HG03442 (cell line): ENCODE measurements at regions not wholly inside any gene's neighbourhood (a gene's known extent, or its start where the extent isn't known, plus 50 kb on each side); places are given as distances from the start of the nearest gene placed in this dataset.
"Not testable (repeated sequence)": the region's sequence is repeated elsewhere in the genome, so short reads cannot be mapped to it uniquely, and the experiment has no call there.

Source experiments
- ATAC-seq: cut with Tn5 transposase; IDR thresholded peaks from one replicate; pipeline ENCODE4 v1.9.1; 2021; ENCODE audit warnings: mild to moderate bottlenecking, moderate library complexity; ENCODE audit not compliant: unreplicated experiment

DNA sequence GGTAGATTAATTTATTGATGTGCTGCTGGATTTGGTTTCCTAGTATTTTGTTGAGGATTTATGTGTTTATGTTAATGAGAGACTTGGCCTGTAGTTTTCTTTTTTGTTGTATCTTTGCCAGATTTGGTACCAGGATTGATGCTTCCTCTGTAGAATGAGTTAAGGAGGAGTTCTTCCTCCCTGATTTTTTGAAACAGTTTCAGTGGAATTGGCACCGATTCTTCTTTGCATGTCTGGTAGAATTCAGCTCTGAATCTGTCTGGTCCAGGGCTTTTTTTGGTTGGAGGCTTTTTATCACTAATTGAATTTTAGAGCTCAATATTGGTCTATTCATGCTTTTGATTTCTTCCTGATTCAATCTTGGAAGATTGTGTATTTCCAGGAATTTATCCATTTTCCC, 174.0 kb upstream of the NDST4 start:
- ATAC-seq: no peak

DNA sequence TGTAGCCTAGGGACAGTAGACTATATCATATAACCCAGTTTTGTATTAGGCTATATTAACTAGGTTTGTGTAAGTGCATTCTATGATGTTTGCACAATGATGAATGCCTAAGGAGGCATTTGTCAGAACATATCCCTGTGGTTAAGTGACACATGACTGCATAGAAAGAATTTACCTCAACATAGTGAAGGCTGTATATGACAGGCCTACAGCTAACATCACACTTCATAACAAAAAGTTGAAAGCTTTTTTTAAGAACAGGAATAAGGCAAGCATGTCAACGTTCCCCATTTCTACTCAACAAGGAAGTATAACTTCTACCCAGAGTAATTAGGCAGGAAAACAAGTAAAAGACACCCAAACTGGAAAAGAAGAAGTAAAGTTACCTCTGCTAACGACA, 165.9 kb upstream of the NDST4 start:
- peak; percentile 60 for ATAC-seq

DNA sequence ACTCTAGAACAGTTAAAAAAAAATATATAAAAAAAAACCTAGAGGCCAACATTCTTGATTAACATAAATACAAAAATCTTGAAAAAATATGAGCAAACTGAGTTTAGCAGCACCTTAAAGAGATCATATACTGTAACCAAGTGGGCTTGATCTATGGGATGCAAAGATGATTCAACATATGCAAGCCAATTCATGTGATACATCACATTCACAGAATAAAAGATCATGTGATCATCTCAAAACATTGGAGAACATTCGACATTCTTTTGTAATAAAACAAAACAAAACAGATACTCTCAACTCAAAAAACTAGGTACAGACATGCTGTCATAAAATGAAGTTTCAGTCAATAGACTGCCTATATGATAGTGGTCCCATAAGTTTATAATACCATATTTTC, 165.4 kb upstream of the NDST4 start:
- no peak for ATAC-seq

DNA sequence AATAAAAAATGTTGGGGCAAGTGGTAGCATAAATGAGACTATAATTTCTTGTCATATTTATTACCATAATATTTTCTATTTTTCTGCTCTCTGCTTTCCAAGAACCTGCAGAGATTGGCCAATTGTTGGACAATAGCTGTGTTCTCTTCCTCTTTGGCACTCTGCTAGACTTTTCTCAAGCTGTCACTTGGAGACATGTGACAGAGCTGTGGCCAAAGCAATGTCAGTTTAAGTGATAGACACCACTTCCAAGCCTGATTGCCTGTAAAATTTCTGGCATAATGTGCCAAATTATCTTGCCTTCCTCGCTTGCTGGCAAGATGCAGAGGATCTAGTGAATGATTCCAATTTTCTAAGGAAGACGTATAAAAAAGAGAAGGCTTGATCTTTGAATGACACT, 162.2 kb upstream of the NDST4 start:
- no peak for ATAC-seq

- ATAC-seq: peak; percentile 64
These were observed 161.1 kb upstream of the NDST4 start for GRCh38 chr4:115274545-115274944.

DNA sequence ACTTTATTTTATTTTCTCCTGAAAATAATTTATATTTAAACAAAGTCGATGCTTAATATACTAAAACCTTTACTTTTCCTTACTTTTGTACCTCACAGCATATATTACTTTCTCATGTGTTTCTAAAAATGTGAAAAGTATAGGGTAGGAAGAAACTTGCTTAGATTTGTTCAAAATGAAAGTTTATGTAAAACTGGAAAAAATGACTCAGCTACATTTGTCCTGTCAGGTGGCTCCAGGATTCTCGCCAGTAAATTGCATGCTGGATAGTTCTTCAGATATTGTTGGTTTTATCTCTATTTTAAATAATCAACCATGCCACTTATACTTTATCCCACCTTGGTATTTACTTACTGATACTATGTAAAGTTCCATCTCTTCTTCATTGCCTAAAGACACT, 159.2 kb upstream of the NDST4 start:
- peak; percentile 36 for ATAC-seq

- ATAC-seq: peak; percentile 73
These were observed 158.8 kb upstream of the NDST4 start for GRCh38 chr4:115272185-115272584.

GRCh38 chr4:115260195-115260594, 146.8 kb upstream of the NDST4 start:
- ATAC-seq: no peak

DNA sequence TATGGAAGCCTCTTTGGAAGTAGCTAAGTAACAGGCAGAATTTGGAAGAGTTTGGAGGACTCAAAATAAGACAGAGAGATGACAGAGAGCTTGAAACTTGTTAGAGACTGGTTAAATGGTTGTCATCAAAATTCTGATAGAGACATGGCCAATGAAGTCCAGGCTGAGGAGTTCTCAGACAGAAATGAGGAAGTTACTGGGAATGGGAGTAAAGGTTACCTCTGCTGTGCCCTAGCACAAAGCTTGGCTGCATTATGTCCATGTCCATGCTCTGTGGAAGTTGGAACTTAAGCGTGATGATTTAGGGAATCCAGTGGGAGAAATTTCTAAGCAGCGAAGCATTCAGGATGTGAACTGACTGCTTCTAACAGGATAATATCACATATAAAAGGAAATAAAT, 146.2 kb upstream of the NDST4 start:
- no peak for ATAC-seq

DNA sequence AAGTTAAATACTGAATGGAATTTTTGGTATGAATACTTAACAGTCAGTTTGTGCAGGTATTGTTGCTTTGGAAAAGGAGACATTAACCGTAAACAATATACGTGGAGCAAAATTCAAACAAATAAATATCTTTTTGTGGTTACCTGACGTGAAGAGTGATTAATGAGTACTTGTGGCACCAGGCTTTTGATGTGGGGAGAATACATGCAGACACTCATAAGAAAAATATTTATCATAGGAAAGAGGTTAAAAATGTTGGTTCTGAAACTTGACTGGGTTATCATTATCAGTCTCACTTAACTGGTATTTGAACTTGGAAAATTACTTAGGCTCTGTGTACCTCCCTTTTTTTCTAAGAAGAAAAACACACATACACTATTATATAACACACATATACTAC, 136.4 kb upstream of the NDST4 start:
- ATAC-seq: no peak

DNA sequence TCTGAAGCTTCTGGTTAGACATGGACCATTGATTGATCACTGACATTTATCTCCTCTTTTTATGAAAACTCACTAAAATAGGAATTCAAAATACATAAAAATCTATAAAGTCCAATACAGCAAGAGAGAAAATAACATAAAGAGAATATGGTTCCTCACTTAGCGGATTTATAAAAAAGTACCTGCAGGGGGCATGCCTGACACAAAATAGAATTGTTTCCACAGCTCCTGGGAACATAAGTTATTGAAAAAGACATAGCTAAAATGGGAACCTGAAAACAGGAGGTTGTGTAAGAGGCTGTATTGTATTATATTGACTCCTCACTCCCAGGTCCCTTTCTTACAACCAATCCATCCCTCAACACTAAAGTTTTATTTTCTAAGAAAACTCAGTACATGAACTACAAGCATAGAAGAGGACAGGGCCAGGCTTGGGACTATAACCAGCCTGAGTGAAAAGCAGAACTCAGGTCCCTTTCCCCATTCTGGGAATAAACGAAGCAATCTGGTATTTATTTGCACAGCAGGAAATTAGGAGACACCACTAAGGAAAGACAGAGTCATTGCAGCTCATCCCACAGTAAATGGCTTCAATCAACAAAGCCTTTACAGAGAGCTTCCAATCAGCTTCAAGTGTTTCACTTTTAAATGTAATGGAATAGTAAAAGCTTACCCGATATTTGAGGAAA, 121.1 kb upstream of the NDST4 start:
- ATAC-seq: peak; percentile 56

DNA sequence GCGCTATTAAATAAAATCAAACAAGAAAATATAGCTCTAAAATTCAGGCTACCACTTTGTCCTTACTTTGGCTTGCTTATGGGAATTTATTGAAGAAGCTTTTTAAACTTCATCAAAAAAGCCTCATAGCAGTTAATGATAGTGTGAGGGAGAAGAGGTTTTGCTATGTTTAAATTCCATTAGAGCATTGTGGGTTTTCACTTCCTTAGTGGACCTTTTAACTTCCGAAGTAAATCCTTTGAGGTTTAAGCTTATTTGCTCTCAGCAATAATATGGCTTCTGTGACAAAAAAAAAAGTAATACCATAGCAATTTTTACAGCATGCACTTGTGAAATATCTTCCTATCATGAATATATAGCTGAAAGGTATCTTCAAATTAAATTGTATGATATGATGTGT, 120.2 kb upstream of the NDST4 start:
- no peak for ATAC-seq

GRCh38 chr4:115229873-115230272, 116.5 kb upstream of the NDST4 start:
- ATAC-seq: no peak

DNA sequence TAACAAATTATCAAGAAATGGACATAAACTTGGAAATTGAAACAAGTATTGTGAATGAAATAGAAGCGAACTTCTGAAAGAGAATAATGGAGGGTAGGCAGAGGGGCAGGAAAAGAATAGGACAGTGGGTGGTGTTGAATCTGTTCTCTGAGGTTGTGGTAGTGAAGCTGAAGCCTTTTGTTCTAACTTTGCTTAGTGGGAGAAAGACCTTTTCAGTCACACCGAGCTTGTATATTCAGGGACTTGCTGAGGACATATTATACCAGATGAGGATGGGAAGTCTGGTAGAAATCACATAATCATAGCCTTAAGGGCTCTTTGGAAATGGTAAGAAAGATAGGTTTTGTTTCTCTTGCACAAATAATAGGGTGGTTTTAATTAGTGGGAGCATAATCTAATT, 115.4 kb upstream of the NDST4 start:
- ATAC-seq: no peak

DNA sequence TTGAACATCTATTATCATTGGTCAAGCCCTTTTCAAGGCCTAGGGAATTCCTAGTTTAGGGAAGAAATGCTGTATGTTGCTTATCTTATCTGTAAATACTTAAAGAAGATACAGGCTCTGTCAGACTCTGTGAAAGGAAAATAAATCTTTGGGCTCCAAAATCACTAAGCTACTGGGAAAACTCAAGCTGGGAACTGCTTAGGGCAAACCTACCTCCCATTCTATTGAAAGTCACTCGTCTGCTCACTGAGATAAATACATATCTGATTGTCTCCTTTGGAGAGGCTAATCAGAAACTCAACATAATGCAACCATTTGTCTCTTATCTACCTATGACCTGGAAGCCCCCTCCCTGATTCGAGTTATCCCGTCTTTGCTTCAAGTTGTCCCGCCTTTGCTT, 108.6 kb upstream of the NDST4 start:
- no peak for ATAC-seq

DNA sequence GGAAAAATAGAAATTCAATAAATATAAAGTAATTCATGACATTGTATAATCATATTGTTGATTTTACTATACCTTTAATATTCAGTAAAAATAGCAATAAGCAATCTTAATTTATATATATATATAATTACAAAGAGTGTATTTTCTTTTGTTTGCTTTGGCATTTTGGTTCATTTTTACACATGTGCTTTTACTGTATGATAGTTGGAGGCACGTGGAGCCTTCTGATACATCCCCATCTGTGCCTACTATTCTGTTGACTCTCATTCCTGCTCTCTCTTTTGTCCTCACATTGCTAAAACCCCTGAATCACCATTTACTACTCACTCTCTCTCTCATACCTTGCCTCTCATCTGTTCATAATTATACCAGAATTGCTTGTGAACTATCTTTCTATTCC, 106.4 kb upstream of the NDST4 start:
- ATAC-seq: no peak

GRCh38 chr4:115219315-115219860, 106.0 kb upstream of the NDST4 start:
- no peak for ATAC-seq

DNA sequence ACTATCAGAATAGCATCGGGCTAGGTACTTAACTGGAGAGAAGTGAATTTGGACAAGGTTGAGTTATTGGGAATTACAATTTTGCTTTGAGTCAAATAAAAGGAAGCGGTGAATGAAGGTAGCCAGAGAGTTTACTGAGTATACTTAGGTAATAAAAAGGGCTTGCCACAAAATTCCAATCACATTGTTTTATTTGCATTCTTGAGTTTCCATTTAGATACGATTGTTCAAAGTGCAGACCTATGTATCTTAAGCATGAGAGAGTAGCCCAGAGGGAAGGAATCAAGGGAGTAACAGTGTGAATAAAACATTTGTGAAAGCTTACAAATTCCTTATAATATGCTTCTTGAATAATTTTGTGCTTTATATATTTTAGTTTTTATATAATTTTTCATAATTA, 102.5 kb upstream of the NDST4 start:
- no peak for ATAC-seq

DNA sequence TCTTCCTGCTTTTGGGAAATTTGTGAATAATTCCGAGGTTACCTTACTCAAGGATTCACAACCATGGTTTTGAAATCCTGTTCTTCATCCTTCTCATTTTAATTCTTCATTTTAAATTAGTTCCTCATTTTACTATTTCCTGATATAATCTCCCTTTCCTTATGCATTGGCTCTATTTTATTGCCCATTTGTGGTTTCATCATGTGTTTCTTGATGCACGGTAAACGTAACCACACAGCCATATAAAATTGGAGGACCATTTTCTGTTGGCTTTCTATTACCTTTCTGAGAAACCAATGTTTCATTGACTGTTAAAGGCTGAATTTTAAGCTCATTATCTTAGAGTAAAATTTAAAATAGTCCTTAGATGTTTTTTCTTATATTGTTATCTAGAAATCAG, 100.3 kb upstream of the NDST4 start:
- ATAC-seq: no peak

- ATAC-seq: no peak
These were observed 87.6 kb upstream of the NDST4 start for GRCh38 chr4:115201042-115201330.

- ATAC-seq: not testable (repeated sequence)
These were observed 87.0 kb upstream of the NDST4 start for GRCh38 chr4:115200201-115201041.

DNA sequence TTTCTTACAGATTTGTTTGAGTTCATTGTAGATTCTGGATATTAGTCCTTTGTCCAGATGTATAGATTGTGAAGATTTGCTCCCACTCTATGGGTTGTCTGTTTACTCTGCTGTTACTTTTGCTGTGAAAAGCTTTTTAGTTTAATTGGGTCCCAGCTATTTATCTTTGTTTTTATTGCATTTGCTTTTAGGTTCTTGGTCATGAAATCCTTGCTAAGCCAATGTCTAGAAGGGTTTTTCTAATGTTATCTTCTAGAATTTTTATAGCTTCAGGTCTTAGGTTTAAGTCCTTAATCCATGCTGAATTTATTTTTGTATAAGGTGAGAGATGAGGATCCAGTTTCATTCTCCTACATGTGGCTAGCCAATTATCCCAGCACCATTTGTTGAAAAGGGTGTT, 81.2 kb upstream of the NDST4 start:
- not testable (repeated sequence) for ATAC-seq
